ENCODE measurements at regions not wholly inside any gene's neighbourhood (a gene's known extent, or its start where the extent isn't known, plus 50 kb on each side); places are given as distances from the start of the nearest gene placed in this dataset.

GRCh38 chr19:30898353-30899103, 450.7 kb downstream of the TSHZ3 start:
- no peak for DNase-seq (ENCODE audit: low read depth)

DNA sequence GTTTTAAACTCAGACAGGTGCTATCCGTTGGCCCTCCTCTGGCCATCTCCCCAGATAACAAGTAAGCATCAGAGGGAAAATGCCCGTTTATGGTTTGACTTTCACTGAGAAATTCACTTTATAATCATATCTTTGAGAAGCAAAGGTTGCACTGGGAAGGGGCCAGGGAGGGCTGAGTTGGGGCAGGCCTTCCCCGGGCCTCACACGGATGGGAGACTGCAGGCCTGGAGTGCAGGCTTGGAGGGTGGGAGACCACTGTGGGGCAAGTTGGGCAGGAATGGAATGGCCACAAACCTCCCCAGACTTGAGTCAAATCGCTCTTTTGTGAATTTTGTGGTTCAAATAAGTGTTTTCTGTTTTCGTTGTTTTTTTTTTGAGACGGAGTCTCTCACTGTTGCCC, 451.7 kb downstream of the TSHZ3 start:
- no peak for DNase-seq (ENCODE audit: low read depth)

- DNase-seq (ENCODE audit: low read depth), result no peak
These were observed 452.2 kb downstream of the TSHZ3 start for GRCh38 chr19:30897034-30897433.

DNA sequence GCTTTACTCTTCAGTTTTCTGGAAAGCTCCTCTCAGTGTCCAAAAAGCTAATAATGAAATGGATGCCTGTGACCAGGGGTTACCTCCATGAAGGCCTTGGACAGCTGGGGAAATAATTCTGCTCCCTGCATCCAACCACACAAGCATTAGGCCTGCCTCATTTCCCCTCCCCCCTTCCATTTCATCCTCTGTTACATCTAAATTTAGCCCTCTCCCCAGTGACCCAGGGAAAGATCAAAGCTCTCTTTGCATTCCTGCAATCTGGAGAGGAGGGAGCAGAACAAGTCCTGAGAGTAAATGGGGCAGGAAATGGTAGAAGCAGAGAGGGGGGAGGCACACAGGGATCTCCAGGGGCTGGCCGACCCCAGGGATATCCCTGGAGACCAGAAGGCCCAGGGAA, 452.7 kb downstream of the TSHZ3 start:
- no peak for DNase-seq (ENCODE audit: low read depth)

DNA sequence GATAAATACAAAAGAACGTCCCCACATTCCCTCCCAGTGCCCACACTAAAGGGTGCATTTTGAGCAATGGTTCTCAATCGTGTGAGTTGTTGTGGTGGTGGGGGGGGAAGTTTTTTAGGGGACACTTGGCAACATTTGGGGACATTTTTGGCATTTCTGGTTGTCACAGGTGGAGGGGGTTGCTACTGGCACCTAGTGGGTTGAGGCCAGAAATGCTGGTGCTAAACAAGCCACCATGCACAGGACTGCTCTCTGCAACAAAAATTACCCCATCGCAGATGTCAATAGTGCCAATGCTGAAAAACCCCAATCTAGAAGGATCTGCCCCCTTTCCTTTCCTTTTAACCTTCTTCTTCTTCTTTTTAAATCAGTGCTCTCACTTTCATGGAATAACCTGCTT, 453.3 kb downstream of the TSHZ3 start:
- DNase-seq (ENCODE audit: low read depth), result no peak

DNA sequence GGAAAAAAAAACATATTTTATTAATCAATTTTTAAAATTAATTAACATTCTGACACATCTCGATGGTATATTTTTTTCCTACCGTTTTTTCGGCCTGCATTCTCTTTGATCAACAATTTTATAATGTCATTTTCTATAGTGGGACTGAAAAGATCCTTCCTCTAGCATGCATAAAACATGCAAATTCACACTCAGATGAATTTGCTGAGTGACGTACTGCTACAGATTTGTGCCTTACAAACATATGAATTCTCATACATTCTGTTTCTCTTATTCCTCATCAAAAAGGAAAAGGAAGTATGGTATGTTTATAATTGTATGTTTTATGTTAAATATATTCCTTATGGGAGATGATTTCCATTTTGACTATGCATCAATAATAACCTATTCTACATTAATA, 458.2 kb downstream of the TSHZ3 start:
- no peak for DNase-seq (ENCODE audit: low read depth)

GRCh38 chr19:30890033-30890432, 459.2 kb downstream of the TSHZ3 start:
- DNase-seq (ENCODE audit: low read depth), result no peak

GRCh38 chr19:30888937-30889336, 460.3 kb downstream of the TSHZ3 start:
- no peak for DNase-seq (ENCODE audit: low read depth)

DNA sequence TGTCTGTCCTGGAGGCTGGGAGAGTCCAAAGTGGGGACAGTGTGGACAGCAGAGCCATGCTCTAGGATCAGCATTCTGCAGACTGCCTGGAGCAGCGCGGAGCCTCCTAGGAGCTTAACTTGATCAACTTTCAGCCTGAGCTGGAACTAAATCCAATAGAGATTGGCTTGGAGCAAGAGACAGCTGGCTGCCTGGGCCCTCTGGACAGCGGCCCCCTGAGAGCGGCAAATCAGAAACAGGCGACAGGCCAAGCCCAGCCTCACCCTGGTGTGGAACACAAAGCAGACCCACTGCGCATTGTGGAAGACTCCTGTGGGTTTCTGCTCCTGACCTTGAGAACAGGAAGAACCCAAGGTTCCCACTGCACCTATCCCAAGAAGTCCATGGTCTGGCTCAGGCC, 462.2 kb downstream of the TSHZ3 start:
- no peak for DNase-seq (ENCODE audit: low read depth)

DNA sequence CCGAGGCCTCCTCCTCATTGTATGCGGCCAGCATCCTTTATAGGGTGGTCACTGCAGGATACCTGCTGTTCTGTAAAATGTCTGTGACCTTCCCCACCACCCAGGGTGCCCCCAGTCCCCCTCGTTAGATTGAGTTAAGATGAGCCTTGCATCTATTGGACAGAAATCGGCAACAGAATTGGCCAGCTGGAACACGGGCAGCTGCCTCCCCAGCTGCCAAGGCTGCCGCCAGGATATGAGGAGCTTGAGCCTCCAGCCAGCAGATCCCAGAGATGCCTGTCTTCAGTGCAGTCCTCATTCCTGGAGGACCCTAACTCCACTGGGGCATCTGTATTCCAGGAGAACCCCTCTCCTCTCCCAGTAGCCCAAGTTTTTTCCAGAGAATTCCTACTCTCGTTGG, 463.0 kb downstream of the TSHZ3 start:
- DNase-seq (ENCODE audit: low read depth), result no peak

DNA sequence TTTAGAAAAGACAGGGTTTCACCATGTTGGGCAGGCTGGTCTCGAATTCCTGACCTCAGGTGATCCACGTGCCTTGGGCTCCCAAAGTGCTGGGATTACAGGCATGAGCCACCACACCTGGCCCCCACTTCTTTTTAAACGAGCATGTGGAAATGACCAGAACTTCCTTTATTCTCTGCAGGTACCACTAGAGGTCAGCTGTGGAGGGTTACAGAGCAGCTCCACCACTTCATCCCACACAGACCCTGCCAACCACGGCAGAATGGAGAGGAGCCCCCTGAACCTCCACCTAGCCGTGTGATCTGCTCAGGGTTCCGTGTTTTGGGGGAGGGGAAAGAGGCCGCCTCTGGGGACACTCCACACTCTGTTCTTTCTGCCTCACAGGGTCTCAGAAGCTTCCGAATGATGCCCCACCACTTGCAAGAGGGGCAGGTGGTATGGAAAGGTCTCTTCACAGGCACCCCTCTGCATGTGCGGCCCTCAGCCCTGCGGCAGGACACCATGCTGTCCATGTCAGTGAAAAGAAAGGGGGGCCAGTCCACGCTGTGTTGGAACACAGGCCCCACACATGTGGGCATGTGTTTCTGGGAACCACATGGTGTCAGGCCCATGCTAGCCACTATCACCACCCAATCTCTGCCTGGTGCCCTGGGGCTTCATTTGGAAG, 465.0 kb downstream of the TSHZ3 start:
- DNase-seq (ENCODE audit: low read depth), result no peak

- no peak for DNase-seq (ENCODE audit: low read depth)
These were observed 466.2 kb downstream of the TSHZ3 start for GRCh38 chr19:30883071-30883470.

- DNase-seq (ENCODE audit: low read depth), result no peak
These were observed 466.7 kb downstream of the TSHZ3 start for GRCh38 chr19:30882411-30883005.

DNA sequence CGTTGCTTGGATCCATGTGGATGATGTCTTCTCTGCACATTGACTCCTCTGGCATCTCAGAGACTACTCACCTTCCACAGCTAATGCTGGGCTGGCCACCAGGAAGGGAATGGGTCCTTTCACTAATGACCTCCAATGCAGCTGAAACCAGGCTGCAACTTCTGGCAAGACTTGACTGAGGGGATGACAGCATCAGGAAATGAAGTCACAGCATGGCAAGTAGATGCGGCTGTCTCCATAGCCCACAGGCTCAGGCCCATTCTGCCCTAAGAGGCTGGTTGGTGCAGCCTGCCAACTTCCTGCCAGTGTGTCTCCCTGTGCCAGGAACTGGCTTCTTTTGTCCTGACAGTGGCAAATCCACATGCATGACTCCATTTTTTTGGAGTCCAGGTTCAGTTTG, 467.3 kb downstream of the TSHZ3 start:
- DNase-seq (ENCODE audit: low read depth), result no peak

GRCh38 chr19:30881281-30881680, 468.0 kb downstream of the TSHZ3 start:
- no peak for DNase-seq (ENCODE audit: low read depth)

DNA sequence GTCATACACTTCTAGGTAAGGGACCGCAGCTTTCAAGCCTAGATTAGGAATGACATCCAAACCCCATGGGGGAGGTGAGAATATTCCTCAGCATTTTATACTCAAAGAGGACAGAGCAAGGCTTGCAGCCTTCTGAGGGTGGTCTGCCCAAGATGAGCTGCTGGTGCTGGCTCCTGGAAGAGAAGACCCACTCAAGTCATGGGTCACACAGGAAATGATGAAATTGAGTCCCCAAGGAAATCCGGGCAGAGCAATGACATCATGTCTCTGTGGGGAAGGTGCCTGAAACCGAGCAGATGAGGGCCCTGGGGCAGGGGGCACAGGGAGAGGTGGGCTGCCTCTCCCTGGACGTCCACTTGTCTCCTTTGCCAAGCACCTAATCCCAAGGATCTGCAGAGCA, 468.7 kb downstream of the TSHZ3 start:
- DNase-seq (ENCODE audit: low read depth), result no peak

DNA sequence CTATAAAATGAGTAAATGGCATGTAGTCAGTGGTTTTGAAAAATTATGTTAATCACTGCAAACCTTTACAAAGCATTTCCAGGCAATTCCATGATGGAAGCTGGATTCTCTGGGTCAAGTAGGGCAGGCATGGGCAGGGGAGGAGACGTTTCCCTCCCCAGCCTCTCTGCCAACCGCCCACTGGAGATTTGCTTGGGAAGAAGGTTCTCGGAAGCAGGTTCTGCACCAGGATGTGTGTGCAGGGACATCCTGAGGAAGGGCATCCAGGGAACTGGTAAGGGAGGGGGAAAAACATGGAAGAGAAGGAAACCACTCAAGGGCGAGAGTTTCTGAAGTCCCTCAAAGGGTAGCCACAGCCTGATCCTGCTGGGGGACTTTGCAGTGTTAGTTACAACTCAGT, 469.1 kb downstream of the TSHZ3 start:
- no peak for DNase-seq (ENCODE audit: low read depth)

DNA sequence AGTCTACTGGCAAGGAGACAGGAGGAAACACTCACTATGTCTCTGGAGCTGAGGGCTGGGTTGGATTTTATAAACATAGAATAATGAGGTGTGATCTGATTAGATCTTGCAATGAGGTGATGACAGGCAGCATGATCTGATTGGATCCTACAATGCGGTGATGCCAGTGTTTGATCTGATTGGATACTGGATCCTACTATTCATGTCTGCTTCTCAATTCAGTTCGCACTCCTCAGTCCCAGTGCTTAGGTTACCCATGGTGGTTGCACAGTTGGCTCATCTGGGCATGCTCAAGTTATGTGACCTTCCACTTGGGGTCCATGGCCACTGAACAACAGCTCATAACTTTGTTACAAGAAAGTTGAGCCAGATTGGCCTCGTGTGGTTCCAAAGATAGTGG, 469.5 kb downstream of the TSHZ3 start:
- DNase-seq (ENCODE audit: low read depth), result no peak

DNA sequence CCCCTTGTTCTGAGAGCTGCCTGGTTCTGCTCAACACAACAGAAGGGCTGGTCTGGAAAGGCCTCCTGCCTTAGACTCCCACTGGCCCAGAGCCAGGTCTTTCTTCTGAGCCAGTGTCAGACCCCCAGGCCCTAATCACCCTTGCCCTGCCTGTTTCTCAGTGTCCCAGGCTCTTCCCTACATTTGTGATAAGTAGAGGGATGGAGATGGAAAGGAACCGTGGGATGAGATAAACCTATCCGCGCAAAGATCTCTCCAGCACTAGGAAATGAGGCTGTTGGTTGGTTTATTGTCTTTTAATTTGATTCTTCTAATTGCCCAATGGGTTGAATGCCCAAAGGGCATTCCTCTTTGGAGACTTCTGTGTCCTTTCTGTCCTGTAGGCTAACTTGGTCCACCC, 470.0 kb downstream of the TSHZ3 start:
- no peak for DNase-seq (ENCODE audit: low read depth)

DNA sequence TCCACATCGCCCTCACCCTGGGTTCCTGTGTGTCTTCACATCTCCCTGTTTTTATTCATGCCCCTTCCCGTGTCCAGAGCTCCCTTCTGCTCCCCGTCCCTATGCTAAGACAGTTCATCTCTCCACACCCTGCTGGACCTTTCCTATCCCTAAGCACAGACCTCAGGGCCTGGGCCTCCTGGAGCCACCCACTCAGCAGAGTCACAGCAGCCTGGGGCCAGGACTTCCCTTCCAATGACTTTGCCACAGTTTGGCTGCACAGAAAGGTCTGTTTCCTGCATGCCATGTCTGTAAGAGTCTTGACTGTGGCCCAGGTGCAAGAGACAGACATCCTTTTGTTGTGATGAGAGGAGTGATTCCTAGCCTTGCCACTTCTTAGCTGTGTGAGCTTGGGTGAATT, 470.7 kb downstream of the TSHZ3 start:
- no peak for DNase-seq (ENCODE audit: low read depth)

DNA sequence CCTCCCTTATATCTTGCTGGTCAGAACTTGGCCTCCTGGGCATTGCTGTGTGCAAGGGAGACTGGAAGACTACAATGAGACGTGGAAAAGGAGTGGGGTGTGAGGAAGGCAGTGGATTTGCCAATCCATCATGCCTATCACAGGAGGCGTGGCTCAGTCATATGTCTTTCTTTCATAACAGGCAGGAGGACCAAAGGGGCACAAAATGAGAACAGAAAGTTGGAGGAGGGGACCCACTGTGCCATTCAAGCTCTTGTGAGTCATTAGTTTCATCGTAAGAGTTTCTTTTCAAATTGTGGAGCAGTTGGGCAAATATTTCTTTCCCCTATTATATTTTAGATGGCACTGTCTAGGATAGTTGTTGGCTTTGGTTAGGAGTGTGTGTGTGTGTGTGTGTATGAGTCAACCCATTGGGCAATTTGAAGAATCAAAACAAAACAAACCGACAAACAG, 471.5 kb downstream of the TSHZ3 start:
- DNase-seq (ENCODE audit: low read depth), result no peak

GRCh38 chr19:30873691-30874090, 475.5 kb downstream of the TSHZ3 start:
- DNase-seq (ENCODE audit: low read depth), result no peak

- DNase-seq (ENCODE audit: low read depth), result no peak
These were observed 476.2 kb downstream of the TSHZ3 start for GRCh38 chr19:30873003-30873402.

GRCh38 chr19:30871979-30872378, 477.3 kb downstream of the TSHZ3 start:
- no peak for DNase-seq (ENCODE audit: low read depth)
